ENCODE measurements at regions not wholly inside any gene's neighbourhood (a gene's known extent, or its start where the extent isn't known, plus 50 kb on each side); places are given as distances from the start of the nearest gene placed in this dataset.

- no peak for DNase-seq
These were observed 316.2 kb downstream of the ANKRD50 start for GRCh38 chr4:124396333-124396732.

- DNase-seq, result no peak
These were observed 310.9 kb downstream of the ANKRD50 start for GRCh38 chr4:124401606-124402005.

GRCh38 chr4:124409044-124409443, 303.5 kb downstream of the ANKRD50 start:
- no peak for DNase-seq

- DNase-seq, result no peak
These were observed 298.1 kb downstream of the ANKRD50 start for GRCh38 chr4:124414276-124415040.

GRCh38 chr4:124415146-124415545, 297.4 kb downstream of the ANKRD50 start:
- DNase-seq, result no peak

GRCh38 chr4:124417371-124417770, 295.2 kb downstream of the ANKRD50 start:
- DNase-seq, result no peak

GRCh38 chr4:124420166-124420695, 292.3 kb downstream of the ANKRD50 start:
- no peak for DNase-seq

GRCh38 chr4:124423160-124423559, 289.4 kb downstream of the ANKRD50 start:
- no peak for DNase-seq

GRCh38 chr4:124426279-124426678, 286.3 kb downstream of the ANKRD50 start:
- no peak for DNase-seq

GRCh38 chr4:124427095-124427767, 285.3 kb downstream of the ANKRD50 start:
- DNase-seq, result no peak

- no peak for DNase-seq
These were observed 283.9 kb downstream of the ANKRD50 start for GRCh38 chr4:124428648-124429047.

GRCh38 chr4:124429746-124430250, 282.7 kb downstream of the ANKRD50 start:
- no peak for DNase-seq

- DNase-seq, result no peak
These were observed 280.8 kb downstream of the ANKRD50 start for GRCh38 chr4:124431653-124432192.

GRCh38 chr4:124432500-124432899, 280.0 kb downstream of the ANKRD50 start:
- DNase-seq, result no peak

GRCh38 chr4:124433044-124433443, 279.5 kb downstream of the ANKRD50 start:
- no peak for DNase-seq

- DNase-seq, result no peak
These were observed 279.0 kb downstream of the ANKRD50 start for GRCh38 chr4:124433500-124433899.

GRCh38 chr4:124435274-124435950, 277.1 kb downstream of the ANKRD50 start:
- no peak for DNase-seq

- no peak for DNase-seq
These were observed 274.6 kb downstream of the ANKRD50 start for GRCh38 chr4:124437853-124438495.

- no peak for DNase-seq
These were observed 267.5 kb downstream of the ANKRD50 start for GRCh38 chr4:124445071-124445470.

GRCh38 chr4:124449881-124450280, 262.7 kb downstream of the ANKRD50 start:
- no peak for DNase-seq

GRCh38 chr4:124450851-124451250, 261.7 kb downstream of the ANKRD50 start:
- DNase-seq, result no peak

GRCh38 chr4:124454772-124455270, 257.7 kb downstream of the ANKRD50 start:
- DNase-seq, result no peak

All from CD4-positive, alpha-beta T cell treated with Interleukin-12 subunit alpha and Interleukin-12 subunit beta, for 1 hour (primary cell).